HFFc6 (cell line): ENCODE measurements at regions not wholly inside any gene's neighbourhood (a gene's known extent, or its start where the extent isn't known, plus 50 kb on each side); places are given as distances from the start of the nearest gene placed in this dataset.

Experiments
- DNase-seq: peaks from one replicate; pipeline ENCODE4 v3.0.0-alpha.2; 2018
- H3K27ac Mint-ChIP-seq: 2 replicates; pipeline ENCODE4 v1.8.0; 2020; ENCODE audit warnings: mild to moderate bottlenecking, mixed read lengths
- H3K27me3 Mint-ChIP-seq: 2 replicates; pipeline ENCODE4 v1.8.0; 2021; ENCODE audit warnings: mild to moderate bottlenecking, moderate library complexity, mixed read lengths; ENCODE audit not compliant: insufficient read depth
- H3K36me3 Mint-ChIP-seq: 2 replicates; pipeline ENCODE4 v1.8.0; 2021; ENCODE audit warnings: low read depth, mixed read lengths
- H3K4me1 Mint-ChIP-seq: 2 replicates; pipeline ENCODE4 v1.8.0; 2020; ENCODE audit warnings: low read depth, mixed read lengths
- H3K4me3 Mint-ChIP-seq: 2 replicates; pipeline ENCODE4 v1.8.0; 2020; ENCODE audit warnings: mild to moderate bottlenecking, moderate library complexity, mixed read lengths
- H3K9me3 Mint-ChIP-seq: 2 replicates; pipeline ENCODE4 v1.8.0; 2020; ENCODE audit warnings: mild to moderate bottlenecking, mixed read lengths
- TF ChIP-seq, protein P1 (sequence below): fragments of 200-600 bp; sonication (generic); IDR thresholded peaks from 2 replicates; pipeline ENCODE4 v1.5.0; 2021; ENCODE audit warnings: antibody characterized with exemption, mild to moderate bottlenecking

DNA sequence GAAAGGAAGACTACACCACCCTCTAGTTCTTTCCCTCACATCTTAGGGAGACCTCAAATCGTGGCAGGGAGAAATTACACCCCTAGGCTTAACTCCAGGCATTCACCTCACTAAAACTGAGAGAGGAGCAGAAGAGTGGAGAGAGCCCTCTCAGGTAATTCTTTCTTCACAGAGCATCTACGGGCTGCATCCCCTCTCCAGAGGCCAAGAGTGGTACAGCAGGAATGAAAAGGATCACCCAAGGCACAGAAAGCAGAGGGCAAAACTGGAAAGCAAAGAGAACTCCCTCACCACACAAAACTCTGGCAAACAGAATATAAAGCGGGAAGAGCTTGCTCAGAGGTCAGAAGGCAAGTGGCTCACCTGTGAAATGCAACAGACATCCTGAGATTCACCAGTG, 661.2 kb downstream of the TBC1D4 start:
- Mint-ChIP-seq H3K4me1 (peaks cover 11% of the 10 kb centered on the region), H3K9me3 (no peaks in the 10 kb centered on the region), H3K27me3 (no peaks in the 10 kb centered on the region; the same call in none of the 2 replicates), H3K36me3 (no peaks in the 10 kb centered on the region), H3K27ac (no peak overlapping the region), H3K4me3 (no peak overlapping the region)
- TF ChIP-seq, protein P1, sequence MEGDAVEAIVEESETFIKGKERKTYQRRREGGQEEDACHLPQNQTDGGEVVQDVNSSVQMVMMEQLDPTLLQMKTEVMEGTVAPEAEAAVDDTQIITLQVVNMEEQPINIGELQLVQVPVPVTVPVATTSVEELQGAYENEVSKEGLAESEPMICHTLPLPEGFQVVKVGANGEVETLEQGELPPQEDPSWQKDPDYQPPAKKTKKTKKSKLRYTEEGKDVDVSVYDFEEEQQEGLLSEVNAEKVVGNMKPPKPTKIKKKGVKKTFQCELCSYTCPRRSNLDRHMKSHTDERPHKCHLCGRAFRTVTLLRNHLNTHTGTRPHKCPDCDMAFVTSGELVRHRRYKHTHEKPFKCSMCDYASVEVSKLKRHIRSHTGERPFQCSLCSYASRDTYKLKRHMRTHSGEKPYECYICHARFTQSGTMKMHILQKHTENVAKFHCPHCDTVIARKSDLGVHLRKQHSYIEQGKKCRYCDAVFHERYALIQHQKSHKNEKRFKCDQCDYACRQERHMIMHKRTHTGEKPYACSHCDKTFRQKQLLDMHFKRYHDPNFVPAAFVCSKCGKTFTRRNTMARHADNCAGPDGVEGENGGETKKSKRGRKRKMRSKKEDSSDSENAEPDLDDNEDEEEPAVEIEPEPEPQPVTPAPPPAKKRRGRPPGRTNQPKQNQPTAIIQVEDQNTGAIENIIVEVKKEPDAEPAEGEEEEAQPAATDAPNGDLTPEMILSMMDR: no peak
- DNase-seq: no peak

DNA sequence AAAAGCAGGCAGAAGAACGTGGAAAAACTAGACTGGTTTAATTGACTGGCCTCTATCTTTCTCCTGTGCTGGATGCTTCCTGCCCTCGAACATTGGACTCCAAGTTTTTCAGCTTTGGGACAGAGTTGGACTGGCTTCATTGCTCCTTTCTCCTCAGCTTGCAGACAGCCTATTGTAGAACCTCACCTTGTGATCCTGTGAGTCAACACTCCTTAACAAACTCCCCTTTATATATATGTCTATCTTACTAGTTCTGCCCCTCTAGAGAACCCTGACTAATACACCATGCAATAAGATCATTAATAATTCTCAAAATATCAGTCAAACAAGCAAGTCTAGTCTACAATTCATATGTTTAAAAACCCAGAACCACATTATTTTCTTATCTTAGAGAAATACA, 662.4 kb downstream of the TBC1D4 start:
- no peaks in the 10 kb centered on the region for H3K9me3 Mint-ChIP-seq
- H3K27ac Mint-ChIP-seq: no peak overlapping the region
- TF ChIP-seq, protein P1: no peak
- H3K4me3 Mint-ChIP-seq: no peak overlapping the region
- H3K4me1 Mint-ChIP-seq: no peaks in the 10 kb centered on the region
- no peak for DNase-seq
- H3K27me3 Mint-ChIP-seq: no peaks in the 10 kb centered on the region; the same call in none of the 2 replicates
- H3K36me3 Mint-ChIP-seq: no peaks in the 10 kb centered on the region

DNA sequence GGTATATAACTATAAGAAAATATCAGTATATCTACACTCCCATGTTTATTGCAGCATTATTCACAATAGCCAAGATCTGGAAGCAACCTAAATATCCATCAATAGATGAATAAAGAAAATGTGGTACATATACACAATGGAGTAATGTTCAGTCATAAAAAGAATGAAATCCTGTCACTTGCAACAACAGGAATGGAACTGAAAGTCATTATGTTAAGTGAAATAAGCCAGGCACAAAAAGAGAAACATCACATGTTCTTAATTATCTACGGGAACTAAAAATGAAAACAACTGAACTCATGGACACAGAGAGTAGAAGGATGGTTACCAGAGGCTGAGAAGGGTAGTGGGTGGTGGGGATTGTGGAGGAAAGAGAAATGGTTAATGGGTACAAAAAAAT, 665.2 kb downstream of the TBC1D4 start:
- H3K4me3 Mint-ChIP-seq: no peak overlapping the region
- no peak for DNase-seq
- no peaks in the 10 kb centered on the region; the same call in 1 of the 2 replicates for H3K9me3 Mint-ChIP-seq
- no peak overlapping the region for H3K27ac Mint-ChIP-seq
- TF ChIP-seq, protein P1: no peak
- H3K4me1 Mint-ChIP-seq: no peaks in the 10 kb centered on the region
- no peaks in the 10 kb centered on the region for H3K36me3 Mint-ChIP-seq
- H3K27me3 Mint-ChIP-seq: peaks cover 1% of the 10 kb centered on the region

DNA sequence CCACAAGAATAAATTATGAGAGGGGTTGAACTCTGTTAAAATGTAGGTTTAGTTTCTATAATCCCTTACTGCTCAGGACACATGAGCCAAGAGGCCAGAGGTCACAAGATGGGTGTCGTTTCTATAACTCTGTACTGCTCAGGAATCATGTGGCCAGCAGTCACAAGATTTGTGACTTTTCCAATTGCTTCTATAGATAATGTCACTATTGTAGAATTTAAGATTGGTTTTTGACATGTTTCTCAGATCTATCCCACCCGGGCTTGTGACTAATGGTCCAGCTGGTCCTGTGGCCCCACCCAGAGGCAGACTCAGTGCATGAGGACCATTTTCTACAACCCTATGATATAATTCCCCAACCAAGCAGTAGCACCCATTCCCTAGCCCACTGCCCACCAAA, 662.0 kb upstream of the KLF12 start:
- Mint-ChIP-seq H3K27ac (no peak overlapping the region), H3K36me3 (no peaks in the 10 kb centered on the region), H3K4me1 (no peaks in the 10 kb centered on the region), H3K9me3 (no peaks in the 10 kb centered on the region), H3K27me3 (peaks cover 7% of the 10 kb centered on the region; the same call in 1 of the 2 replicates), H3K4me3 (no peak overlapping the region)
- DNase-seq: no peak
- TF ChIP-seq, protein P1: no peak

DNA sequence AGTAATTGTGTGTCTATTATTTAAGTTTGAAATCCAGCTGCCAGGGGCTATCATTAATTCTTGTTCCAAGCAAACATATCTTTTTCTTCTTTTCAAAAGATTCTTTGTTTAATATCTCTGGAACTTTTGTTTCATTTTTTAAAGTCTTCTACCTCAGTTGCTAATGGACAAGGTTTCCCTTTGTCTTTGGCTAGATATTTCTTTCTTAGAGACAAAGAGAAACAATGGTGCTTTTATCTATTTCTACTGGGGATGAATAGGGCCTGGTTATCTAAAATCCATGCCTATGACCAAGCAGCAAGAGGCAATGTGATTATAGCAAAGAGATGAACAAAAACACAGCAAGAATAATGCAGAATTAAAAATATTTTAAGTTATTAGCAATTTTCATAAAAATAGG, 661.3 kb upstream of the KLF12 start:
- no peak overlapping the region for H3K4me3 Mint-ChIP-seq
- no peaks in the 10 kb centered on the region for H3K36me3 Mint-ChIP-seq
- H3K4me1 Mint-ChIP-seq: no peaks in the 10 kb centered on the region
- H3K9me3 Mint-ChIP-seq: no peaks in the 10 kb centered on the region
- H3K27me3 Mint-ChIP-seq: peaks cover 7% of the 10 kb centered on the region; the same call in 1 of the 2 replicates
- H3K27ac Mint-ChIP-seq: no peak overlapping the region
- TF ChIP-seq, protein P1: no peak
- DNase-seq: no peak

DNA sequence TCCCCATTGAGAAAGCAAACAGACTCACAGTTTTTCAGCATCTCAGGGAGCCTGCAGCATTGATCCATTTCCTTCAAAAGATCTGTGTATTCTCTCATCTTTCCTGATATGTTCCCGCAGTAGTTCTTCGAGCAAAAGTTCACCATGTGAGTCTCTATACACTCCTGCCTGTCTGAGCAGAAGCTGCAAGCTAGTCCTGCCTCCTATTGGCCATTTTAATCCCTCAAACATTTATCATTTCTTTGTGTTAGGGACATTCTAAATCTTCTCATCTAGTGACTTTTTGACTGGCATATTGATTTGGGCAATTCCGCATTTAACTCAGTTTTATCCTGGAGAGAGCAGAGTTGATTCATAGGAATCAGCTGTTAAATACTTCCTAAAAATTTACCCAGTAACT, 660.4 kb upstream of the KLF12 start:
- Mint-ChIP-seq H3K4me3 (no peak overlapping the region), H3K4me1 (no peaks in the 10 kb centered on the region), H3K27ac (no peak overlapping the region), H3K36me3 (no peaks in the 10 kb centered on the region), H3K9me3 (no peaks in the 10 kb centered on the region), H3K27me3 (peaks cover 11% of the 10 kb centered on the region)
- DNase-seq: no peak
- TF ChIP-seq, protein P1: peak; percentile 51
